RPMI8226 (cell line): ENCODE measurements at regions not wholly inside any gene's neighbourhood (a gene's known extent, or its start where the extent isn't known, plus 50 kb on each side); places are given as distances from the start of the nearest gene placed in this dataset.
"Not testable (repeated sequence)": the region's sequence is repeated elsewhere in the genome, so short reads cannot be mapped to it uniquely, and the experiment has no call there.

ENCODE experiments used
- DNase-seq: peaks from one replicate; pipeline ENCODE4 v3.0.0-alpha.2; 2015

GRCh38 chr4:149987330-149988086 is 90.7 kb upstream of the DCLK2 start:
- DNase-seq, result peak; percentile 23

GRCh38 chr4:149988087-149988410 is 90.2 kb upstream of the DCLK2 start:
- DNase-seq, result no peak

DNA sequence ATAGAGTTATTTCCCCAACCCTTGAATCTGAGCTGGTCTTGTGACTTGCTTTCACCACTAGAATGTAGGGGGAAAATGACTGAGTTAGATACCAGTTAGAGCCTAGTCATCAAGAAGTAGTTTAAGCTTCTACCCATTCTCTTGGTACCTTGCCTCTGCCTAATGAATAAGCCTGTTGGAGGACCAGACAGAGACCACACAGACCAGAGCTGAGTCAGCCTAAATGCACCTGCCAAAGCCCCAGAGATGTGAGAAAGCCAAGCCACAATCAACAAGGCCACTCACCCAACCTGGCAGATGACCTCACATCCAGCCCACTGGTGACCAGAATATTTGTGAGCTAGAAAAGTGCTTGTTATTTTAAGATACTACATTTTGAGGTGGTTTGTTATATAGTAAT is 85.2 kb upstream of the DCLK2 start:
- peak; percentile 94 for DNase-seq

- no peak for DNase-seq
Measured at GRCh38 chr4:149995134-149995756, 83.0 kb upstream of the DCLK2 start.

DNA sequence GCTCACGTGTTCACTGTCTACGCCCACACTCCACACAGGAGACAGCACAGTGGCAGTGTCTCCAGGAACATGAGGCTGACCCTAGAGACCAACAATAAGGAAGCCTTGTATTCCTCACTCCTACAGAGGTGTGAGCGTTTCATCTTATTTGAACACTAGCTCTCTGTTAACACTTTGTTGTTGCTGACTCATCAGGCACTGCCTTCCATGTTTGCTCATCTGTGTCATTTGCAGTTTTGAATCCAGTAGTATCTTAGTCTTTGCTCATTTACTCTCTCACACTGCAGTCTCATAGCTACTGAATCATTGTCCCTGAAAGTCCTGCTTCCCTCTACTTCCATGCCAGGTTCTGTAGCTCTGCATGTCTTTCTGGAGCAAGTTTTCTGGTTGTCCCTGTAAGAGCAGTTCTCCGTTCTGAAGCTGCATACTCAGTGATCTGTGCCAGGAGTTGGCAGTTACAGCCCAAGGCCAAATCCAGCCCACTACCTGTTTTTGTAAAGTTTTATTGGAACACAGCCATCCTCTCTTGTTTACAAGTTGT is 80.3 kb upstream of the DCLK2 start:
- DNase-seq, result peak; percentile 85

GRCh38 chr4:149999485-150000074 is 78.7 kb upstream of the DCLK2 start:
- peak; percentile 71 for DNase-seq

DNA sequence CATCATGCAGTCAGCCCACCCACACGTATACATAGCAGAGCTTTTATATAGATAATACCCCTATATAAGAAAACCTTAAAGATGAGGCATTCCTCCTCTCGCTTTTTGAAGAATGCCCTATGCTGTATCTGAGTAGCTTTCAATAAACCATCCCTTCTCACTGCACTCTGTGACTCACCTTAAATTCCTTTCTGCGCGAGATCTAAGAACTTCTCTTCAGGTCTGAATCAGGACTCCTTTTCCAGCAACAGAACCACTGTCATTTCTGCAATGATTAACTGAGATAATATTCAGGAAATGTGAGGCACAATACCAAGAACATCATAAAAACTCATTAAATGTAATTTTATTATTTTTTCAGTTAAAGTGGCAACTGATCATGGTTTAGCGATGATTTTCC is 76.4 kb upstream of the DCLK2 start:
- DNase-seq, result no peak

DNA sequence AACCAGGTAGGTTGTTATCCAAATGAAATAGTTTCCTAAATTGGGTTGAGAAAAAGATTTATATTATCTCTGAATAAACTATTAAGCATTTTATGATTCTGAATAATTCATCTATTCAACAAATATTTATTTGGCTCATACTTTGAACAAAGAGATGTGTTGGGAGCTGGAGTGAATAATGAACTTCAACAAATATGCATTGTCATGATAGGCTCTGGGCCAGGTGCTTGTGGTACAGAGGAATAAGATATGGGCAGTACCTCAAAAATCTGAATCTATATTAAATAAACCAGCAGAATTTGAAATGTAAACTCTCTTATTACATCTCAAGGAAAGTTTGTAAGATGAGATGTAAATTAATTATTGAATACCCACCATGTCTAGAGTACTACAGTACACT is 75.7 kb upstream of the DCLK2 start:
- DNase-seq, result no peak

GRCh38 chr4:150004481-150004880 is 73.8 kb upstream of the DCLK2 start:
- DNase-seq, result no peak

DNA sequence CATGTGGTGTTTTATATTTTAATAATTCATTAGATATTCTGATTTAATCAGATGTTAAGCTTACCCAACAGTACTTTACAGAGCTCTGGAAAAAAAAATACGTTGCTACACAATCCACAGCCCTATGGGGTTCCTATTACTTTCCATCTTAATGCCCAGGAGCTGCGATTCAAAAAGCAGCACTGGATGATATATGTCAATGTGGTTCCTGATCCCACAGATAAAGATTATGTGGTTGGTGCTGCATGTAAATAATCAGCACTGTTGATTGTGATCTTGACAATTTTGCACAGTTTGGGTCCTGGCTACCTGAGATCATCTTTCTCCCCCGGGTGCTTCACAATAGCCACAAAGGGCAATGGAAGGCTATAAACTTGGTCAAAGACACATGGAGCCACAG is 72.7 kb upstream of the DCLK2 start:
- DNase-seq, result no peak

DNA sequence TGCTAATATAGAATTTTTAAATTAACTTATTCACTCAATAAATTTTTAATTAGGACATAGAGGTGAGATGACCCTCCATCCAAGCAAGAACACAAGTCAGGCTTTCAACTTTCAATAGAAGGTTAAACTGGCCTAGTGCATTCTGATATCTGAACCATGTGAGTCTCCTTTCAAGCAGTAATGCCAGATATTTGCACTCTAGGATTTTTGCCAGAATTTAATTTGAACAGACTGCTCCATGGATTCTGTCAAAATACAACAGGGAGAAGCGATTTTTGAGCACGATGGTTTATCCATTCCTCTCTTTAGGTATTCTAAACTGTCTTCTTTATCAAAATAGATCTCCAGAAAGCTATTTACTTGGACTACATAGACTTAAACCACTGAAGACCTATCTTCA is 72.0 kb upstream of the DCLK2 start:
- DNase-seq, result no peak

DNA sequence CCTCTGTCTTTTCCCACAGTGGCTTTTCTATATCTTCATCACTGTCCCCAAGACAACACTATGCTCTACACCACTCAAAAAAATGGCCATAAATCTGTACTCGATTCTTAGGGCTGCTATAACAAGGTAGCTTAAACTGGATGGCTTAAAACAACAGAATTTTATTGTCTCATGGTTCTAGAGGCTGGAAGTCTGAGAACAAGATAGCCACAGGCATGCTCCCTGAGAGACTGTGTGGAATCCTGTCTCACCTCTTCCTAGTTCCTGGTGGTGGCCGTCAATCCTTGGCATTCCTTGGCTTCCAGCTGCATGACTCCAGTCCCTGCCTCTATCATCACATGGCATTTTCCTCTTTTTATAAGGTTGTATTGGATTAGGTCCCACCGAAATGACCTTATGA is 70.7 kb upstream of the DCLK2 start:
- no peak for DNase-seq

- no peak for DNase-seq
Measured at GRCh38 chr4:150008546-150008945, 69.7 kb upstream of the DCLK2 start.

GRCh38 chr4:150009533-150009932 is 68.7 kb upstream of the DCLK2 start:
- no peak for DNase-seq

GRCh38 chr4:150010525-150011126 is 67.6 kb upstream of the DCLK2 start:
- peak; percentile 47 for DNase-seq

- no peak for DNase-seq
Measured at GRCh38 chr4:150012851-150013360, 65.3 kb upstream of the DCLK2 start.

DNA sequence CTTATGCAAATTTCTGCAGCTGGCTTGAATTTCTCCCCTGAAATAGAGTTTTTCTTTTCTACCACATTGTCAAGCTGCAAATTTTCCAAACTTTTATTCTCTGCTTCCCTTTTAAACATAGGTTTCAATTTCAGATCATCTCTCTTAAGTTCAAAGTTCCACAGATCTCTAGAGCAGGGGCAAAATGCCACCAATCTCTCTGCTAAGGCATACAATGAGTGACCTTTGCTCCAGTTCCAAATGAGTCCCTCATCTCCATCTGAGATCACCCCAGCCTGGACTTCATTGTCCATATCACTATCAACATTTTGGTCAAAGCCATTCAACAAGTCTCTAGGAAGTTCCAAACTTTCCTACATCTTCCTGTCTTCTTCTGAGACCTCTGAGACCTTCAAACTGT is 62.3 kb upstream of the DCLK2 start:
- not testable (repeated sequence) for DNase-seq

GRCh38 chr4:150016621-150017020 is 61.6 kb upstream of the DCLK2 start:
- DNase-seq, result not testable (repeated sequence)

- DNase-seq, result no peak
Measured at GRCh38 chr4:150018257-150018656, 60.0 kb upstream of the DCLK2 start.

- DNase-seq, result no peak
Measured at GRCh38 chr4:150021483-150021882, 56.8 kb upstream of the DCLK2 start.

DNA sequence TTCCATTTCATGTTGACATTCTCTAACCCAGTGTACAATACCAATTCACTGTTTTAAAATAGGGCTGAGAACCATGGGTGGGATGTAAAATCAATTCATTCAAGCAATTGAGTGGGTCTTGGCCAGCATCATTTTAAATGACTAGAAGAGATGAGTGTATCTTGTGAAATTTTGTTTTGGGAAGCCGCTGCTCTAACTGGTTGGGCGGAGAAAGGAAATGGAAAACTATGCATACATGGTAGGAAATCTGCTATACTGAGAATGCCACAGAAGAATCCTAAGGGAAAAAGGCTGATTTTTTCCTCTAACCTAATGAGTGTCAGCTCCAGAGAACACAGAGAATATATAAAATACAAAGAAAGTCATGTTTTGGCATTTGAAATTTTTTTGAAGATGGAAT is 54.8 kb upstream of the DCLK2 start:
- no peak for DNase-seq

GRCh38 chr4:150026987-150027386 is 51.3 kb upstream of the DCLK2 start:
- DNase-seq, result not testable (repeated sequence)
